SJCRH30 (cell line): ENCODE measurements at regions not wholly inside any gene's neighbourhood (a gene's known extent, or its start where the extent isn't known, plus 50 kb on each side); places are given as distances from the start of the nearest gene placed in this dataset.

ENCODE experiments used
- DNase-seq, 2 experiments: peaks; one replicate each; pipeline ENCODE4 v3.0.0-alpha.2; 2015 to 2020
- H3K27ac ChIP-seq: fragments of 250-450 bp; sonication (Bioruptor Pico); 2 replicates; pipeline ENCODE4 v1.5.1; 2020; ENCODE audit warnings: mild to moderate bottlenecking, moderate library complexity
- H3K27me3 ChIP-seq: fragments of 250-450 bp; sonication (Bioruptor Pico); 2 replicates; pipeline ENCODE4 v1.5.1; 2020; ENCODE audit warnings: mild to moderate bottlenecking, moderate library complexity
- H3K36me3 ChIP-seq: fragments of 250-450 bp; sonication (Bioruptor Pico); 2 replicates; pipeline ENCODE4 v1.5.1; 2020; ENCODE audit warnings: mild to moderate bottlenecking, moderate library complexity
- H3K4me1 ChIP-seq: fragments of 250-450 bp; sonication (Bioruptor Pico); 2 replicates; pipeline ENCODE4 v1.5.1; 2020; ENCODE audit warnings: mild to moderate bottlenecking, moderate library complexity
- H3K4me3 ChIP-seq: fragments of 250-450 bp; sonication (Bioruptor Pico); 2 replicates; pipeline ENCODE4 v1.5.1; 2020; ENCODE audit warnings: mild to moderate bottlenecking, moderate library complexity
- H3K9me3 ChIP-seq: fragments of 250-450 bp; sonication (Bioruptor Pico); replicated peaks from 2 replicates; pipeline ENCODE4 v1.5.1; 2020; ENCODE audit warnings: mild to moderate bottlenecking, moderate library complexity

DNA sequence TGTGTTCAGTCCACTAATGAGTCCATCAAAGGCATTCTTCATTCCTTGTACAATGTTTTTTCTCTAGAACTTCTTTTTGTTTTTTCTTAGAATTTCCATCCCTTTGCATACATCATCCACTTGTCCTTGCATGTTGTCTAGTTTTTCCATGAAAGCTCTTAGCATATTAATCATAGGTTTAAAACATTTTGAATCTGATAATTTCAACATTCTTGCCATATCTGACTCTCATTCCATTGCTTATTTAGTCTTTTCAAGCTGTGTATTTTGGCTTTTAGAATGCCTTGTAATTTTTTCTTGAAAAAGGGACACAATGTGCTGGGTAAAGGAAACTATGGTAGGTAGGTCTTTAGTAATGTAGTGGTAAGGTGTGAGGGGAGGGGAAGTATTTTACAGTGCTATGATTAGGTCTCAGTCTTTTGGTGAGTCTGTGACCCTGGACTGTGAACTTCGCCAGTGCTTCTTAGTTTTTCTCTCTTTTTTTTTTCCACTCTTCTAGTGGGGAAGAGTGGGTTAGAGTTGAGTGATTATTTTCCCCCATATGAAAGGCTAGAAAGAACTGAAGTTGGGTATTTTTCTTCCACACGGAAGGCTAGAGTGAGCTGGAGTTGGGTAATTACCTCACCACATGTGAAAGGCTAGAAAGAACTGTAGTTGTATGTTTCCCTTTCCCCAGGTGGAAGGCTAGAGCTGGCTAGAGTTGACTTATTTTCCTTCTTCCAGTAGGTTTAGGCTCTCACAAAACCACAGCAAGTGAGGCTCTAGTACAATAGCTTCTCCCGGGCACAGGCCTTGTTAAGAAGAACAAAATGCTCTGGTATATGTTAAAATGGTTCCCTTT is 172.1 kb downstream of the SNX18 start:
- no peak overlapping the region for H3K27ac ChIP-seq
- DNase-seq, result no peak
- no peaks in the 10 kb centered on the region for H3K27me3 ChIP-seq
- no peak overlapping the region for H3K4me3 ChIP-seq
- no peaks in the 10 kb centered on the region for H3K36me3 ChIP-seq
- H3K4me1 ChIP-seq, result no peaks in the 10 kb centered on the region
- 0 out of 2 replicates have a peak, but pooled peaks cover 4% of the 10 kb centered on the region for H3K9me3 ChIP-seq

GRCh38 chr5:54680998-54681397 is 163.4 kb downstream of the SNX18 start:
- Histone ChIP-seq H3K27ac (no peak overlapping the region), H3K4me3 (no peak overlapping the region), H3K9me3 (no peaks in the 10 kb centered on the region), H3K4me1 (no peaks in the 10 kb centered on the region), H3K36me3 (no peaks in the 10 kb centered on the region), H3K27me3 (no peaks in the 10 kb centered on the region)
- no peak for DNase-seq

- no peak for DNase-seq
- H3K27ac ChIP-seq, result no peak overlapping the region
Observed at GRCh38 chr5:54679686-54680085, 162.1 kb downstream of the SNX18 start.

DNA sequence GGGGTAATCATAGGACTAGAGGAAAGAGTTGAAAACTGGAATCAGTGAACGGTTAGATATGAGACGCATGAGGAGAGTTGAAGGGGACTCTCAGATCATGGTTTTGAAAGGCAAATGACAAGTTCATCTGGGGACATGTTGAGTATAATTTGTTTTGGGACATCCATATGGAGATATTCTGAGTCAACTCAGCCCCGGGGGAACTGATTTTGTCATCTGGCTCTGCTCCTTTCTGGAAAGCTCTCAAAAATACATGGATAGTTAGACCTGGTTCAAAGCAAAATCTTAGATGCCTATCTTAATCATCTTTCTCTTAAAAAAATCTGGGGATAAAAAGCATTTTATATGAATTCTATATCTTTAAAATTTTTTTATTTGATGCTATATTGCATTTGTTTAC is 161.2 kb downstream of the SNX18 start:
- Histone ChIP-seq H3K9me3 (no peaks in the 10 kb centered on the region), H3K36me3 (no peaks in the 10 kb centered on the region), H3K4me1 (no peaks in the 10 kb centered on the region), H3K27me3 (no peaks in the 10 kb centered on the region), H3K27ac (no peak overlapping the region), H3K4me3 (no peak overlapping the region)
- no peak for DNase-seq

More at GRCh38 chr5:54679686-54680085, 162.1 kb downstream of the SNX18 start:
- Histone ChIP-seq H3K9me3 (no peaks in the 10 kb centered on the region), H3K36me3 (no peaks in the 10 kb centered on the region), H3K27me3 (no peaks in the 10 kb centered on the region), H3K4me1 (no peaks in the 10 kb centered on the region), H3K4me3 (no peak overlapping the region)

DNA sequence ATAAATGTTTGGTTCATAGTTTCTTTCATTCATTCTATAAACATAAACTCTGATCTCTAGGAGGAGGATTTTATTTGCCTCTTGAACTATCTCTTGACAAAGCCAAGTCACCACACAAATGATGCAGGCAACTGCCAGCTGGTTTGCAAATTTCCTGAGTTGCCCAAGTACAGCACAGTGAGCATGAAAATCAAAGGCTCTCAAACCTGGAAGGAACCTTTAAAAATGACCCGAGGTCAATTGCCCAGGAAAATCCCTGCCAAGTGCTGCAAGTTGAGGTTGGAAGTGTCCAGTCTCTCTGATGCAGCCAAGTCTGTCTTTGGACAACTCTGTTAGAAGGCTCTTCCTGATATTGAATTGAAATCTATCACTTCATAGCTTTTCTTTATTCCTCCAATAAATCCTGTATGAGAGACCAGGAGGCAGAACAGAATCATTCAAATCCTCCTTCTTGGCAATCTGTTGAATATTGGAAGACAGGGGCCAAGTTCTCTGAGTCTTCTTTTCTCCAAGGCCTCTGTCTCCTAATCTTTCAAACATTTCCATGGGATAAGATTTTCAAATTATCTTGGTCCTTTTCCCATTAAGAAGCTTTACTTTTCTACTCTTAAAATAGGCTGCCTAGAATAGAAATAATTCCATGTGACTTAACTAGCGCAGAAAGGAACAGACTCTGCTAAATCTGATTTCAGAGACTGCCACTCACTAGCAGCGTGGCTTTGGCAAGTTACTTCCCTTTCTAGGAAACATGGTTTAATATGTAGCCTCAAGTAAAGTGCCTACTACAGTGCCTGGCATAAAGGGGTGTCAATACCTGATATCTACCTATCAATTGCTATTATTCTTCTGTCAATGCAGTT is 159.2 kb downstream of the SNX18 start:
- H3K27me3 ChIP-seq, result no peaks in the 10 kb centered on the region
- no peak overlapping the region for H3K27ac ChIP-seq
- H3K4me3 ChIP-seq, result no peak overlapping the region
- DNase-seq, result no peak
- no peaks in the 10 kb centered on the region for H3K4me1 ChIP-seq
- H3K36me3 ChIP-seq, result no peaks in the 10 kb centered on the region
- no peaks in the 10 kb centered on the region for H3K9me3 ChIP-seq

- H3K27me3 ChIP-seq, result no peaks in the 10 kb centered on the region
- no peaks in the 10 kb centered on the region for H3K9me3 ChIP-seq
- no peak for DNase-seq
- H3K27ac ChIP-seq, result no peak overlapping the region
- H3K36me3 ChIP-seq, result no peaks in the 10 kb centered on the region
- peaks cover 3% of the 10 kb centered on the region; the same call in 1 of the 2 replicates for H3K4me1 ChIP-seq
- no peak overlapping the region for H3K4me3 ChIP-seq
Observed at GRCh38 chr5:54673523-54674225, 156.1 kb downstream of the SNX18 start.

DNA sequence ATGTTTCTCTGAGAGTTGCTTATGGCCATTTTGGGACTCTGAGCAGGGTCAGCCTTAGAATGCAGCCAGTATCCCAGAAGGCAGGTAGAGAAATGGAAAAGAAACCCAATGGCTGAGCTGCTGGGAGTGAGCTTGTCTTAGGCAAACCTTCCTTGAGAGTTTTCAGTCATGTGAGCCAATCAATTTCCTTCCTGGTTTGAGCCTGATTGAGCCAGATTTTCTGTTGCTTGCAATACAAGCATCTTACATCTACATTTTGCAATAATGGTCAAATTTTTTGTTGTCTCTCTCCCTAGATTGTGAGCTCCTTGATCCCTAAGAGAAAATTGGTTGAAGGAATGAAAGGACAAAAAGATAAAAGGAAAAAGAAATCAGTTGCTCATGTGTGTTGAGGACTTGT is 155.3 kb downstream of the SNX18 start:
- H3K36me3 ChIP-seq, result no peaks in the 10 kb centered on the region
- no peaks in the 10 kb centered on the region for H3K9me3 ChIP-seq
- no peak for DNase-seq
- H3K4me1 ChIP-seq, result peaks cover 3% of the 10 kb centered on the region; the same call in 1 of the 2 replicates
- no peak overlapping the region for H3K4me3 ChIP-seq
- H3K27ac ChIP-seq, result no peak overlapping the region
- H3K27me3 ChIP-seq, result no peaks in the 10 kb centered on the region

DNA sequence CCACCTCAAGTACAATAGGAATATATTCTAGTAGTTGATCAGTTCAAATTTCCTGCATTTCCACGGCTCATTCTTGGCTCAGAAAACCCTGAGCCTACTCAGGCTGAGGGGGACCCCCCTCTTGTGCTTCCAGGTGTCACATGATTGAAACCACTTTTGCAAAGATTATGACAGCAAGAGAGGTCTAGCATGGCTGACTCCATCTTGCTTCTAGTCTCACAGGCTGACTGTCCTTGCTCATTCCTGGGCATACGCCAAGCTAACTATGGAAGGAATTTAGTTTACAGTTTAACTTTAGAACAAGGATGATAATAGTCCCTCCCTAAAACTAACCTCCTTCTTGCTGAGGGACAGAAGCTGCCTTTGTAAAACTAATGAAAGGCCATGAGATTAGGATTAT is 154.1 kb downstream of the SNX18 start:
- Histone ChIP-seq H3K4me1 (peaks cover 3% of the 10 kb centered on the region; the same call in 1 of the 2 replicates), H3K27ac (no peak overlapping the region), H3K27me3 (no peaks in the 10 kb centered on the region), H3K4me3 (no peak overlapping the region), H3K9me3 (no peaks in the 10 kb centered on the region), H3K36me3 (no peaks in the 10 kb centered on the region)
- DNase-seq, result no peak

- no peak overlapping the region for H3K4me3 ChIP-seq
- H3K27me3 ChIP-seq, result no peaks in the 10 kb centered on the region
- no peak for DNase-seq
- no peak overlapping the region for H3K27ac ChIP-seq
- H3K36me3 ChIP-seq, result no peaks in the 10 kb centered on the region
- no peaks in the 10 kb centered on the region for H3K9me3 ChIP-seq
- H3K4me1 ChIP-seq, result peaks cover 3% of the 10 kb centered on the region; the same call in 1 of the 2 replicates
Observed at GRCh38 chr5:54671111-54671531, 153.6 kb downstream of the SNX18 start.

DNA sequence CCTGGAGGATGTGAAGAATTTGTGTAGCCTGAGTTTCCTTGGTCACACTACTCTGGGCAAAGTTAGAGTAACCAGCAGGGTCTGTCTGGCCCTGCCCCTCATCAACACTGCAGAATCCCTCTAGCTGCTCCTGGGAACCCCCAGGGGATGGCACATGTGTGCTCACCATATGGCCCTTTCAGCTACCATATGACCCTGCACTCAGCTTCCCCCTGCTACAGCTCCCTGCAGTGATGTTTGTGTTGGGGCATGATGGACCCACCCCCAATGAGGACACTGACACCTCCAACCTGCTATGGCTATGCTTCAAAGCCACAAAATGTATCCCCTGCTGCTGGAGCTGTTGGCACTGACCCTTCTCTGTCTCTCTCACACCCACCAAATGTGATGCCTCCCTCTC is 152.7 kb downstream of the SNX18 start:
- no peak overlapping the region for H3K27ac ChIP-seq

DNA sequence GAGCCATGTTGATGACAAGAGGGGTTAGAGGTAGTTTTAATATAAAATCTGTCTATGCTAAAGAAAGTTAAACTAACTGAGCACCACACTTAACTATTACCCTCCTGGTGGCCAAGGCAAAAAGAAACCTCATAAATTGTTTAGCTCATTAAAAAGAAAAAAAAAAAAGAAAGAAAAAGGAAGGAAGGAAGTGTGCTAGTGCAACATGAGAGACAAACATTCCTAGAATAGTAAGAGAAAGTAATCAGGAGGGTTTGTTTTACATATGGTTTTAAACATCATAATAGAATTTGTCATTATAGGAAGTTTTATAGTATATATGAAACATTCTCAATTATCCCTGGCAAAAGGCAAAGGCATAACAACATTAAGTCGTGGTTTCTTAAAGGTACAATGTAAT is 152.3 kb downstream of the SNX18 start:
- H3K9me3 ChIP-seq, result no peaks in the 10 kb centered on the region
- no peak overlapping the region for H3K27ac ChIP-seq
- no peaks in the 10 kb centered on the region for H3K27me3 ChIP-seq

More for the DNA sequence above, 152.7 kb downstream of the SNX18 start:
- peaks cover 3% of the 10 kb centered on the region; the same call in 1 of the 2 replicates for H3K4me1 ChIP-seq
- no peaks in the 10 kb centered on the region for H3K9me3 ChIP-seq
- no peaks in the 10 kb centered on the region for H3K36me3 ChIP-seq
- H3K27me3 ChIP-seq, result no peaks in the 10 kb centered on the region
- DNase-seq, result no peak
- no peak overlapping the region for H3K4me3 ChIP-seq

DNA sequence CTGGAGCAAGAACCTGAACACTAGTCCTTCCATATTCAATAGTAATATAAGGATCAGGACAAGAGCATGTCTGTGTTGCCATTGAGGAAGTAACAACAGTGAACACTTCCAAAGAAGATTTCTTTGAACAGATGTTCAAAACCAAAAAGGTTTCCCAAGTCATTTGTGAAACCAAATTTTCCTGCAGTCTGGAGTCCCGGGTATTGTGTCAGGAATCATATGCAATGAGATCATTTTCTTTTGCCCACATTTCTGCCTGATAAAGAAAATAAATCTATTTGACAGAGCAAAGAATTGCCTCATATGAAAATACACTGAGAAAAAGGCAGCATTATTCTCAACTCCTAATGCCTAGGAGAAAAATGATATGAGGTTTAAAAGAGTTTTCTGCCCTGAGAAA is 151.7 kb downstream of the SNX18 start:
- Histone ChIP-seq H3K36me3 (no peaks in the 10 kb centered on the region), H3K4me3 (no peak overlapping the region), H3K4me1 (peaks cover 3% of the 10 kb centered on the region; the same call in 1 of the 2 replicates), H3K27me3 (no peaks in the 10 kb centered on the region), H3K9me3 (no peaks in the 10 kb centered on the region), H3K27ac (no peak overlapping the region)
- DNase-seq, result peak in 1 of 2 experiments; percentile 17

More for the DNA sequence above, 152.3 kb downstream of the SNX18 start:
- no peak overlapping the region for H3K4me3 ChIP-seq
- DNase-seq, result no peak
- H3K4me1 ChIP-seq, result peaks cover 3% of the 10 kb centered on the region; the same call in 1 of the 2 replicates
- H3K36me3 ChIP-seq, result no peaks in the 10 kb centered on the region

GRCh38 chr5:54668096-54668495 is 150.5 kb downstream of the SNX18 start:
- Histone ChIP-seq H3K27ac (no peak overlapping the region), H3K36me3 (no peaks in the 10 kb centered on the region), H3K4me1 (peaks cover 3% of the 10 kb centered on the region; the same call in 1 of the 2 replicates), H3K27me3 (no peaks in the 10 kb centered on the region), H3K9me3 (no peaks in the 10 kb centered on the region), H3K4me3 (no peak overlapping the region)
- DNase-seq, result no peak

- Histone ChIP-seq H3K36me3 (no peaks in the 10 kb centered on the region), H3K9me3 (no peaks in the 10 kb centered on the region), H3K27ac (no peak overlapping the region), H3K4me3 (no peak overlapping the region), H3K4me1 (peaks cover 3% of the 10 kb centered on the region; the same call in 1 of the 2 replicates), H3K27me3 (no peaks in the 10 kb centered on the region)
- DNase-seq, result no peak
Observed at GRCh38 chr5:54667136-54667535, 149.6 kb downstream of the SNX18 start.
